Activated T-cell treated with anti-CD3 and anti-CD28 coated beads, Interleukin-2, amount 50 U/mL, for 48 hours (primary cell): ENCODE measurements at regions not wholly inside any gene's neighbourhood (a gene's known extent, or its start where the extent isn't known, plus 50 kb on each side); places are given as distances from the start of the nearest gene placed in this dataset.

Experiments used
- DNase-seq, 2 experiments: peaks; one replicate each; pipeline ENCODE4 v3.0.0-alpha.2; 2020

DNA sequence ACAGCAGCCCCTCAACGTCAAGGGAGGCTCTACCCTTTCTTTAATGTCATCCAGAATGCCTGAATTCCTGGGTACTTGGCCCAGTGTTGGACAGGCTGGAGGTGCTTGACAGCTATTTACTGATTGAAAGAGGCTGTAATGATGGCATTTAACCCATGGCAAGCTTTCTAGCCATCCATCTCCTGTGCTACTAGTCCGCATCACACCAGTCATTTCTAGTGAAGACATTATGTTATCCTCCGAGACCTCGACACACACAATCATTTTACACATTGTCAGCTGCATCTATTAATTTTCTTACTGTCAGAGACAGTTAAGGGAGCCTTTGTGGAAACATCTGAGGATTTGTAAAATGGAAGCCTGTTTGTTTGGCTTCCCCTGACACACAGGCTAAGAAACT, 149.3 kb upstream of the FSTL4 start:
- DNase-seq = no peak

- DNase-seq = no peak
Observed at GRCh38 chr5:133760532-133760931, 148.2 kb upstream of the FSTL4 start.

DNA sequence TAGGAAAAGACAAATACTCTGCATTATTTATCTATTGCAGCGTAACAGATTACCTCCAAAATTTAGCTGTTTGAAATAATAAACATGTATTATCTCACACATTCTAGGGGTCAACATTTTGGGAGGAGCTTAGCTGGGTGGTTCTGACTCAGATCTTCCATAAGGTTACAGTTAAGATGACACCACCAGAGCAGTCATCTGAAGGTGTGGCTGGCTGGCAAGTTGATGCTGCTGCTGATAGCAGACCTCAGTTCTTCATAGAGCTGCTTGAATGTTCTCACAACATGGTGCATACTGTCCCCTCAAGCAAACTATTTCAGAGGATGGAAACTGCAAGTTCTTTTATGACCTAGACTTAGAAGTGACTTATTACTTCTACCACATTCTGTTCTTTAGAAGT, 146.3 kb upstream of the FSTL4 start:
- no peak for DNase-seq

DNA sequence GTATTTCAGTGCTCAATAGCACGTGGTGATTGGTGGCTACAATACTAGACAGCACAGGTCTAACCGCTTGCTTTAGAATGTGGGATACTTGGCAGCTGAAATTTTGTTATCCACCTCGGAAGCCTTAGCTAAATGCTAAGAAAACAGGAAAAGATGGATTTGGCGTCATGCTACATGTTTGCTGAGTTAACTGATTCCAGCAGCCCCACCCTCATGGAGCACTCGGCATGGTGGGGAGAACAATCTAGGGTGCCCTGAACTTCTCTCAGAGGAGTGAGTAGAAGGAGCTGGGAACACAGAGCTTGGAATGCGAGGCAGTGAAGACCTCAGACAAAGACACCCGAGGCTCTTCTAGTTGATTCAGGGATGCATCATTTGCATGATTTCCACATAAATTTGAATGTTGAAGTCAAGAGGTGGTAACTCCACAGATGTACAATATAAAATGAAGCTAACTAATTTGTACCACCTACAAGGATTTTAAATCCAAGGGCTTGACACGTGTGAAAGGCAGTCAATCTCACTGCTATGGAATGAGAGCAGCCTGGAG, 145.1 kb upstream of the FSTL4 start:
- DNase-seq = no peak

- DNase-seq = no peak
Observed at GRCh38 chr5:133756756-133757155, 144.4 kb upstream of the FSTL4 start.

DNA sequence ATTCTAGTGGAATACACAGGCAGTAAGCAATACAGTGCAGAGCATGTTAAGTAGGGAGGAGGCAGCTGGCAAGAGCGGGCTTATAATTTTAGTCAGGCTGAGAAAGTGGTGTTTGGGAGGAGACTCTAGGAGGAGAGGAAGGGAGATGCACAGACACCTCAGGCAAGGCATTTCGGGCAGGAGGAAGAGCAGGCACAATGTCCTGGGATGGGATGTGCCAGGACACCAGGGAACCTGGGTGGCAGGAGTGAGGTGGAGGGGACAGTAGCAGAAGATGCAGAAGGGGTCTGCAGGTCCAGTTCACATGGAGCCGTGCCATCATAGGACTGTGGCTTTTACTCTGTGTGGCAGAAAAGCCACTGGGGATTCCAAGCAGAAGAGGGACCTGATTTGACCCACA, 143.7 kb upstream of the FSTL4 start:
- no peak for DNase-seq

DNA sequence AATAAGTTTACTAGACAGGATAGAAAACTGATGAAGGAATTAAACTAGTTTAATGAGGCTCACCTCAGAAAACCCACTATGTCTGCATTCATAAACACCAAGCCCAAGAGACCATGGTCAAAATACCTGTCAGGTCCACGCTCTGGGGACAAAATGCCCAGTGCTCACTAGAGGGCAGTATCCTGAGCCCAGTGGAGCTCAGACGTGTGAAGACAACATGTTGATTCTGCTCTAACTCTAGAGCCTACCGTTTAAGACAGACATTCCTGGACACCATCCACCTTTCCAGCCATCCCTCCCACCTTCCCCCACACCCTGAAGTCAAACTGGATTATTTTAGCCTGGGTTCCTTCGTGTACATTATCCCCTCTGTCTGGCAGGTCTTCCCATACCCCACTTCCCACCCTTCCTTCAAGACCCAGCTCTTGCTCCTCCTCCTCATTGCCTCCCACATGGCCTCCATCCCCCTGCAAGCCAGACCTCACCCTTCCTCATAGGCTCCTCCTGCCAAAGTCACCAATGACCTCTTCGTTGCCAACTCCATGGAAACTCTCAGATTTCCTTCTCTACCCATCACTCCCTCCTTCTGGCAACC, 142.3 kb upstream of the FSTL4 start:
- peak; percentile 40 to 53 for DNase-seq

DNA sequence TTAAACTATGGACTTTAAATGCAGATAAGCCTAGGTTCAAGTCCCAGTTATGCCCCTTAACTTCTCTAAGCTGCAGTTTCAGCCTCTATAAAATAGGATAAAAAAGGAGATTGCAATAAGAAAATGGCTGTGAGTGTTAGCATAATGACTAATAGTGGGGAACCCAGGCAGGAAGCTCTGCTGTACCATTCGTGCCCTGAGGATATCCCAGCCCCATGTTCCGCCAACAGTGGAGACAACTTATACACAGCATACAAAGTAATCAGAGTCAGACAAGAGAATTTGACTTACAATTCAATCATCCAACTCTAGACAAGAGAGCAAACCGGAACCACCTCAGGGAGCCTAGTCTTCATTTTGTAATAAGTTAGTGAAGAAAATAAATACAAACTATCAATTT, 141.5 kb upstream of the FSTL4 start:
- DNase-seq = no peak

GRCh38 chr5:133751846-133752245, 139.5 kb upstream of the FSTL4 start:
- no peak for DNase-seq

DNA sequence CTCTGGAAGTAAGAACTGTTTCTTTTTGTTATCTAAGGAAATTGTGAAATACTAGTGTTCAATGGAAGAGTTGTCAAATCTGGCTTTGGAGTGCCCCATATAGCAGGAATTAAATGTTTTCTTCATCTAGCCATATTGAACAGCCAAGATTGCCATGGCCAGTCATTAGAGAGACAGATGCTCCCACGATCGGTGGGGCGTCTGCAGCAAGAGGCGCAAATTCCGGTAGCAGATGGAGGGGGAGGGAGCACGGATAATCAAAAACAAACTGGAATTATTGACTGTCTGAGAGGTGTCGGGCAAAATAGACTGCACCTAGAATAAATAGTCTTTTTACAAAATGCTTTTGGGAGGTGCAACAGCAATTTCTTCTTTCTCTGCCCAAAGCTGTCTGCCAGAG, 139.1 kb upstream of the FSTL4 start:
- no peak for DNase-seq

- no peak for DNase-seq
Observed at GRCh38 chr5:133750856-133751255, 138.5 kb upstream of the FSTL4 start.

DNA sequence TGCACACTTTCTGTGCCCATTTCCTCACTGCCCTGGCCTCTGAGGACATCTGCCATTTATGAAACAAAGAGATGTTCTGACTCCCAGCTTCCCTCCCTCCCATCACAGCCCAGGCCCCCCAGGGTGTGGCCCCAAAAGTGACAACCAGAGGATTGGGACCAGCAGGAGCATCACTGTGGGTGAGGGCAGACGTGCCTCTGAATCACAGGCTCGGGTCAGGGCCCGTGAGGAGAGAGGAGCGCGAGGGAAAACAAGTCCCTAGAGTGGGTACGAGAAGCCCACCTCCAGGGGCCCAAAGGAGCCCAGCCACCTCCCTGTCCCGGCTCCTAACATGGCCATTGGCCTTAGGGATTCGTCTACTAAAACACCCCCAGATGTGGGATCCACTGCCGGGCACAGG, 138.0 kb upstream of the FSTL4 start:
- DNase-seq = no peak

GRCh38 chr5:133749331-133749985, 137.1 kb upstream of the FSTL4 start:
- no peak for DNase-seq

- peak; percentile 40 to 54 for DNase-seq
Observed at GRCh38 chr5:133746834-133747233, 134.5 kb upstream of the FSTL4 start.

DNA sequence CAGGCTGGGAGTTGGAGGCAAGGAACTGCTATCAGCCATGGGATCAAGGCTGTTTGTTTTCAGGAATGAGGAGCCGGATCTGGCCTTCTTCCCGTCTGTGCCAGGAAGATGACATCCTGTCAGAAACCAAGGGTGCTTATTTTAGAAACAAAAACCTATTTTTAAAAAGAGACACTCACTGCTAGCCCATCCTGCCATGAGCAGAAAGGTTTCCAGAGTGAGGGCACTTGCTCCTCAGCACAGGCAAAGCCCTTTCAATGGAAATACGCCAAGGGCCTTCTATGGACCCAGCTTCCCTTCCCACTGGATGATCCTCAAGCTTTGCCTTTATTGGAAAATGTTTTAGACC, 132.6 kb upstream of the FSTL4 start:
- no peak for DNase-seq

GRCh38 chr5:133744051-133744959, 132.0 kb upstream of the FSTL4 start:
- peak in 1 of 2 experiments; percentile 27 for DNase-seq

DNA sequence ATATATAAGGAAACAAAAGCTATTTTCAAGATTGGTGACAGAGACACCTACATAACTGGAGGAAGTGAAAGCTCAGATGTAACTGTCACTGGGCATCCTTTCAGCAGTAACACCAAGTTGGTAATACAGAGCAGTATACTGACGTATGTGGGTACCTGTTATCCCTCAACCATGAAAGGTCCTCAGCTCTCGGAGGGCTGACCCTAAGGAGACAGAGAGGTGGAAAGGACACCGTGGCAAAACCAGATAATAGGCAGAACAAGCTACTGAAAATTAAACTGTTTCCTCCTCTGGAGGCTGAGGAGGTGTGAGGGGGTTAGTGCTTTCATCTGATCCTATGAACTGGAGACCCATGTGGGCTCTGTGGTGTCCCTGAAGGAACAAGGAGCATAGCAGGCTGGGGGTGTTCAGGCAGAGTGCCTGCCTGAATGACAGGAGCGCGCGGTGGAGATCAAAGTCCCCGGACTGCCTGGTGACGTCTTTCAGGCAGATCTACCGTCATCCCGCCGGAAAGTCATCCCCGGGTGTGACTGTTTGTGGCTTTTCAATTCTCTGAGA, 130.2 kb upstream of the FSTL4 start:
- DNase-seq = no peak

- no peak for DNase-seq
Observed at GRCh38 chr5:133741818-133742355, 129.5 kb upstream of the FSTL4 start.

- DNase-seq = no peak
Observed at GRCh38 chr5:133741396-133741795, 129.1 kb upstream of the FSTL4 start.

DNA sequence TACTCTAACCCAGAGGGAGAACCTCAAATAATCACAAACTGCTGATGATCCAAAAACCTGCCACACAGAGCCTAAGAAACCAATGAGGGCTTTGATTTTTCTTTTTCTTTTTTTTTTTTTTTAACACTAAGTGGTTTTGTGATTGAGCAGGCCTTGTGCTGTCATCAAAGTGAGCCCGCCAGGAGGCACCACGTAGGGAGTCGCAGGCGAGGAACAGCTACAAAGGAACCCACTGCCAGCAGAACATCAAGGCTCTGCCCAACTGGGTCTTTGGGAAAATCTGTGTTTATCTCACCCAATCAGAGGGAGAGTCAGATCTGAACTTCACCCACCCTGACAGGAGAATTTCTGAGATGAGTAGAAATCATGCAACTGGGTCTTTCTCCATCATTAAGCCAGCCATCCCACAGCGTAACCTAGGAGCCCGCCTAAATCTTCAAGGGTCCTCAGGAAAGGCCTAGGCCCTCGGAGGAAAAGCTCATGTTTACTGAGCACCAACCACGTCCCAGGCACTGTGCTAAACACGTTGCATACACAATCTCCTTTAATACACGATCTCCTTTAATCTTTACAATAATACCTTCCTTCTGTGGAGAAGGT, 126.9 kb upstream of the FSTL4 start:
- no peak for DNase-seq

GRCh38 chr5:133738271-133738670, 125.9 kb upstream of the FSTL4 start:
- no peak for DNase-seq

DNA sequence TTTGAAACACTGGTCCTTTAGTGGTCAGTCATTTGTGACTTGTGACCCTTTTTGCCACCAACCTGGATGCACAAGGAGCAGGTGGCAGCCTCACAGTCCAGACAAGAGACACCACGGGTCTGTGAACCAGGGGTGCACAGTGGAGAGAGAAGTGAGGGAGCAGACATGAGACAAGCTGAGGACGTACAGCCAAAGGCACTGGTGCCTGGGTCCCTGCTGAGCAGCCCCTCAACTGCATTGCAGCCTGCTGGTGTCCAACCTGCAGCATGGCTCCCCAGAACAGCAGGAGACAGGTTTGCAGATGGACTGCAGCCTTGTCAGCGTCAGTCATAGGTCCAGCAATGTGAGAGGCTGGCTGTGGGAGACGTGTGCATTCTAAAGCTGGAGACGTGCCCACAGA, 124.2 kb upstream of the FSTL4 start:
- no peak for DNase-seq

- DNase-seq = no peak
Observed at GRCh38 chr5:133735346-133735745, 123.0 kb upstream of the FSTL4 start.
